Neutrophil (primary cell): ENCODE measurements at regions not wholly inside any gene's neighbourhood (a gene's known extent, or its start where the extent isn't known, plus 50 kb on each side); places are given as distances from the start of the nearest gene placed in this dataset.
"Not testable (repeated sequence)": the region's sequence is repeated elsewhere in the genome, so short reads cannot be mapped to it uniquely, and the experiment has no call there.

ENCODE experiments used
- H3K27ac ChIP-seq: fragments of 200-600 bp; sonication (generic); 2 replicates; pipeline ENCODE4 v1.5.1; 2016; ENCODE audit warnings: mild to moderate bottlenecking, moderate library complexity
- H3K27me3 ChIP-seq: fragments of 200-600 bp; sonication (generic); 2 replicates; pipeline ENCODE4 v1.6.0; 2016; ENCODE audit warnings: mild to moderate bottlenecking
- H3K36me3 ChIP-seq: fragments of 200-600 bp; sonication (generic); 2 replicates; pipeline ENCODE4 v1.5.1; 2017
- H3K4me1 ChIP-seq, 2 experiments: fragments of 200-600 bp in 1 of 2; sonication (generic) in 1 of 2; 1 replicate in 1 of 2; 2 replicates in 1 of 2; pipeline versions ENCODE4 v1.5.1 to v1.6.1; 2013 to 2016; ENCODE audit warnings: low read depth in 1 of 2, low read length in 1 of 2, mild to moderate bottlenecking in 1 of 2, moderate library complexity in 1 of 2; ENCODE audit not compliant: control insufficient read depth in 1 of 2, insufficient read depth in 1 of 2
- H3K4me3 ChIP-seq, 2 experiments: fragments of 200-600 bp in 1 of 2; sonication (generic) in 1 of 2; 1 replicate in 1 of 2; 2 replicates in 1 of 2; pipeline ENCODE4 v1.5.1; 2013 to 2016; ENCODE audit warnings: low read depth in 1 of 2, low read length in 1 of 2, mild to moderate bottlenecking in 1 of 2, moderate library complexity in 1 of 2
- H3K9me3 ChIP-seq: fragments of 200-600 bp; sonication (generic); 2 replicates; pipeline ENCODE4 v1.5.1; 2016
- TF ChIP-seq, protein P1 (sequence below): fragments of 200-600 bp; sonication (generic); IDR thresholded peaks from 2 replicates; pipeline ENCODE4 v1.5.1; 2016; ENCODE audit warnings: antibody characterized with exemption

DNA sequence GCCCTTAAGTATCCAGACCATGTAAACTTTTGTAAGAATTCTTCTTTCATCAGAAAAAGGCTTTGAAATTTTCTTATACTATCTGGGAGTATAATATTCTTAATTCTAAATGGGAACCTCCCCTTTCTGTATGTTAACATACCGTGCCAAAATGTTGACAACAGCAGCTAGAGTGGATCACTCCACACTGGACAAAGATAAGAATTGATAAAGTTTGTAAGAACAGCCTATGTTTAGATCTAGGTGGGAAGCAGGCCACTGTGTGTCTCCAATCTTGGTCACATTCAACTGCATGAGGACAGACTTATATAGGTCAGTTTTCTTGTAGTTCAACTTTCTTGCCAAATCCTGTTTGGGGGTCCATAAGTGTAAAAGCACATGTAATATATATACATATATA, 235.7 kb downstream of the RPIA start:
- Histone ChIP-seq H3K4me3 (no peak overlapping the region), H3K4me1 (no peaks in the 10 kb centered on the region), H3K36me3 (no peaks in the 10 kb centered on the region), H3K9me3 (no peaks in the 10 kb centered on the region), H3K27ac (no peak overlapping the region), H3K27me3 (peaks cover 4% of the 10 kb centered on the region)
- TF ChIP-seq, protein P1, sequence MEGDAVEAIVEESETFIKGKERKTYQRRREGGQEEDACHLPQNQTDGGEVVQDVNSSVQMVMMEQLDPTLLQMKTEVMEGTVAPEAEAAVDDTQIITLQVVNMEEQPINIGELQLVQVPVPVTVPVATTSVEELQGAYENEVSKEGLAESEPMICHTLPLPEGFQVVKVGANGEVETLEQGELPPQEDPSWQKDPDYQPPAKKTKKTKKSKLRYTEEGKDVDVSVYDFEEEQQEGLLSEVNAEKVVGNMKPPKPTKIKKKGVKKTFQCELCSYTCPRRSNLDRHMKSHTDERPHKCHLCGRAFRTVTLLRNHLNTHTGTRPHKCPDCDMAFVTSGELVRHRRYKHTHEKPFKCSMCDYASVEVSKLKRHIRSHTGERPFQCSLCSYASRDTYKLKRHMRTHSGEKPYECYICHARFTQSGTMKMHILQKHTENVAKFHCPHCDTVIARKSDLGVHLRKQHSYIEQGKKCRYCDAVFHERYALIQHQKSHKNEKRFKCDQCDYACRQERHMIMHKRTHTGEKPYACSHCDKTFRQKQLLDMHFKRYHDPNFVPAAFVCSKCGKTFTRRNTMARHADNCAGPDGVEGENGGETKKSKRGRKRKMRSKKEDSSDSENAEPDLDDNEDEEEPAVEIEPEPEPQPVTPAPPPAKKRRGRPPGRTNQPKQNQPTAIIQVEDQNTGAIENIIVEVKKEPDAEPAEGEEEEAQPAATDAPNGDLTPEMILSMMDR: no peak

GRCh38 chr2:88930659-88931058, 239.2 kb downstream of the RPIA start:
- TF ChIP-seq, protein P1: no peak
- Histone ChIP-seq H3K9me3 (no peaks in the 10 kb centered on the region), H3K27ac (no peak overlapping the region), H3K4me3 (no peak overlapping the region), H3K36me3 (no peaks in the 10 kb centered on the region), H3K4me1 (no peaks in the 10 kb centered on the region), H3K27me3 (peaks cover 4% of the 10 kb centered on the region)

GRCh38 chr2:88932686-88933085, 241.2 kb downstream of the RPIA start:
- no peaks in the 10 kb centered on the region for H3K36me3 ChIP-seq
- H3K9me3 ChIP-seq: no peaks in the 10 kb centered on the region
- H3K4me1 ChIP-seq: no peaks in the 10 kb centered on the region
- TF ChIP-seq, protein P1: no peak
- no peak overlapping the region for H3K27ac ChIP-seq
- peaks cover 4% of the 10 kb centered on the region for H3K27me3 ChIP-seq
- H3K4me3 ChIP-seq: no peak overlapping the region

GRCh38 chr2:88933091-88933490, 241.6 kb downstream of the RPIA start:
- Histone ChIP-seq H3K27me3 (no peaks in the 10 kb centered on the region), H3K27ac (no peak overlapping the region), H3K9me3 (no peaks in the 10 kb centered on the region), H3K4me1 (no peaks in the 10 kb centered on the region), H3K36me3 (no peaks in the 10 kb centered on the region), H3K4me3 (no peak overlapping the region)
- TF ChIP-seq, protein P1: no peak

GRCh38 chr2:88933980-88934379, 242.5 kb downstream of the RPIA start:
- no peak overlapping the region for H3K4me3 ChIP-seq
- no peaks in the 10 kb centered on the region for H3K9me3 ChIP-seq
- TF ChIP-seq, protein P1: no peak
- H3K36me3 ChIP-seq: no peaks in the 10 kb centered on the region
- H3K4me1 ChIP-seq: no peaks in the 10 kb centered on the region
- H3K27ac ChIP-seq: no peak overlapping the region
- H3K27me3 ChIP-seq: no peaks in the 10 kb centered on the region

DNA sequence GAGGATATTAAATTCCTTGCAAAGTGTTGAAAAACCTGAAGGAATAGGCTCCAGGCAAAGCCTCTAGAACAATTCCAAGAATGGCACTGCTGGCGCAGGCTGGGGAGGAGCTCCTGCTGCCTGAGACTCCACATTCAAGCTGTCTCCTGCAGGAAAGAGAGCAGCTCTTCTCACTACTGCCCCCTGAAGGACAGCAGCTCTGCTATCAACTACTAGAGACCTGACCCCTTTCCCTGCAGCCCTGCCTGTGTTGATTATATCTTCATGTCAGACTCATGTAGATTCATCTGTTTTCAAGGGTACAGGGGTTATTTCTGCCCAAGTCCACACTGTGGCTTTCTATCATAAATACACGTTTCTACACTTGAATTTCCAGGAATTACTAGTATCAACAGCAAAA, 249.7 kb downstream of the RPIA start:
- H3K4me1 ChIP-seq, H3K27me3 ChIP-seq, H3K9me3 ChIP-seq, H3K36me3 ChIP-seq, H3K27ac ChIP-seq, H3K4me3 ChIP-seq: not testable (repeated sequence)
